PC-9 (cell line): ENCODE measurements at regions not wholly inside any gene's neighbourhood (a gene's known extent, or its start where the extent isn't known, plus 50 kb on each side); places are given as distances from the start of the nearest gene placed in this dataset.

Source experiments
- BruUV-seq: library from RNA; stranded (reverse); fragments of 400-500 nt; replicated peaks from 2 replicates; lab custom pipeline; 2021; lab: Mats Ljungman, UMichigan
- CTCF ChIA-PET: fragments of 300-600 bp; sonication (Branson Sonifier 250); formaldehyde crosslinking; loops from one replicate; lab custom pipeline; 2022; ENCODE audit warnings: antibody characterized with exemption; lab: Charles Lee
- POLR2A ChIA-PET: fragments of 300-600 bp; sonication (Branson Sonifier 250); formaldehyde crosslinking; loops from one replicate; lab custom pipeline; 2022; ENCODE audit warnings: antibody characterized with exemption; ENCODE audit not compliant: unreplicated experiment; lab: Charles Lee
- DNase-seq, 2 experiments: peaks; one replicate each; pipeline versions ENCODE4 v3.0.0 to v3.0.0-alpha.2; 2015 to 2022; ENCODE audit warnings: mixed read lengths in 1 of 2
- H2AFZ ChIP-seq: fragments of 200-600 bp; sonication (generic); 2 replicates; pipeline ENCODE4 v1.8.1; 2017; ENCODE audit warnings: antibody characterized with exemption
- H3F3A ChIP-seq: fragments of 200-600 bp; sonication (generic); 2 replicates; pipeline ENCODE4 v1.8.1; 2017; ENCODE audit warnings: antibody characterized with exemption, mild to moderate bottlenecking, low read depth; ENCODE audit not compliant: insufficient read depth
- H3K27ac ChIP-seq: fragments of 200-600 bp; sonication (generic); 2 replicates; pipeline ENCODE4 v1.6.1; 2016; ENCODE audit warnings: mixed run types
- H3K27me3 ChIP-seq: fragments of 200-600 bp; sonication (generic); 2 replicates; pipeline ENCODE4 v1.6.1; 2016; ENCODE audit warnings: low read depth, mixed run types; ENCODE audit not compliant: insufficient read depth
- H3K36me3 ChIP-seq: fragments of 200-600 bp; sonication (generic); 2 replicates; pipeline ENCODE4 v1.6.1; 2016; ENCODE audit warnings: low read depth, mixed run types
- H3K4me1 ChIP-seq: fragments of 200-600 bp; sonication (generic); replicated peaks from 2 replicates; pipeline ENCODE4 v1.6.1; 2016; ENCODE audit warnings: mixed run types; ENCODE audit not compliant: insufficient read depth
- H3K4me2 ChIP-seq: fragments of 200-600 bp; sonication (generic); 2 replicates; pipeline ENCODE4 v1.6.1; 2017; ENCODE audit warnings: mixed run types
- H3K4me3 ChIP-seq: fragments of 200-600 bp; sonication (generic); 2 replicates; pipeline ENCODE4 v1.6.1; 2016; ENCODE audit warnings: mixed run types
- H3K79me2 ChIP-seq: fragments of 200-600 bp; sonication (generic); 2 replicates; pipeline ENCODE4 v1.6.1; 2017; ENCODE audit warnings: low read depth, mixed run types
- H3K9me2 ChIP-seq: fragments of 200-600 bp; sonication (generic); 2 replicates; pipeline ENCODE4 v1.8.1; 2017; ENCODE audit warnings: mild to moderate bottlenecking; ENCODE audit not compliant: insufficient read depth
- H3K9me3 ChIP-seq: fragments of 200-600 bp; sonication (generic); 2 replicates; pipeline ENCODE4 v1.8.1; 2016; ENCODE audit warnings: low read depth; ENCODE audit not compliant: insufficient read depth
- H4K20me1 ChIP-seq: fragments of 200-600 bp; sonication (generic); 2 replicates; pipeline ENCODE4 v1.8.1; 2017; ENCODE audit not compliant: insufficient read depth
- EZH2 ChIP-seq: fragments of 200-600 bp; sonication (generic); IDR thresholded peaks from 2 replicates; pipeline ENCODE4 v1.8.0; 2017; ENCODE audit warnings: antibody characterized with exemption, low read depth
- intact Hi-C: fragments of 100-400 bp; cut with micrococcal nuclease; formaldehyde crosslinking; loops from one replicate; pipeline ENCODE4 v1.10.0; 2022; ENCODE audit not compliant: unreplicated experiment
- TF ChIP-seq, protein P1 (sequence below): fragments of 200-600 bp; sonication (generic); conservative IDR thresholded peaks from 2 replicates; pipeline ENCODE4 v1.6.1; 2017; ENCODE audit warnings: mixed run types, antibody characterized with exemption, mild to moderate bottlenecking, moderate library complexity

DNA sequence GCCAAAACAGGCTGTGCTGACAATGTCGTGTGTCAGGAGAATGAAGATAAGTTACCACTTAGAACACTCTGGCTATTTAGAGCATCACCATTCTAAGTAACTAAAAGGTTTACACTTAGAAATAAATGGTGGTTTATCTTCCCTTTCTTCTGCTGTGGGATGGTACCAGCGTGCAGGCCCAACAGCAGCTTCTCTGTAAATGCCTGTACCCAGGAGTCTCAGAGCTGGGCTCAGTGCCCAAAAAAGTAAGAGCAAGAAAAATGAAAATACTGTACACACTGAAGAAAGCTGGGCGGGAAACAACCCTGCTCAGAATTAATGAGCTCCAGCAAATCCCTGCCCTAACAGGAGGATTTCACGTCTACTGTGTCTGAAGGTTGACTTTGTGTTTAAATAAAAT is 206.5 kb downstream of the MFSD1 start:
- Histone ChIP-seq H3K4me2 (no peak overlapping the region), H3K9me3 (no peaks in the 10 kb centered on the region), H3F3A (no peaks in the 10 kb centered on the region), H3K27ac (no peak overlapping the region), H3K9me2 (no peaks in the 10 kb centered on the region), H3K27me3 (no peaks in the 10 kb centered on the region), H2AFZ (no peak overlapping the region), H3K4me1 (no peaks in the 10 kb centered on the region), H3K4me3 (no peak overlapping the region), H3K79me2 (no peaks in the 10 kb centered on the region), H3K36me3 (no peaks in the 10 kb centered on the region), H4K20me1 (no peaks in the 10 kb centered on the region)
- no peak for DNase-seq
- CTCF ChIA-PET, result no interaction called here
- POLR2A ChIA-PET, result no interaction called here
- intact Hi-C loops, result no loop called here
- no TSS peak for BruUV-seq
- TF ChIP-seq, protein P1, sequence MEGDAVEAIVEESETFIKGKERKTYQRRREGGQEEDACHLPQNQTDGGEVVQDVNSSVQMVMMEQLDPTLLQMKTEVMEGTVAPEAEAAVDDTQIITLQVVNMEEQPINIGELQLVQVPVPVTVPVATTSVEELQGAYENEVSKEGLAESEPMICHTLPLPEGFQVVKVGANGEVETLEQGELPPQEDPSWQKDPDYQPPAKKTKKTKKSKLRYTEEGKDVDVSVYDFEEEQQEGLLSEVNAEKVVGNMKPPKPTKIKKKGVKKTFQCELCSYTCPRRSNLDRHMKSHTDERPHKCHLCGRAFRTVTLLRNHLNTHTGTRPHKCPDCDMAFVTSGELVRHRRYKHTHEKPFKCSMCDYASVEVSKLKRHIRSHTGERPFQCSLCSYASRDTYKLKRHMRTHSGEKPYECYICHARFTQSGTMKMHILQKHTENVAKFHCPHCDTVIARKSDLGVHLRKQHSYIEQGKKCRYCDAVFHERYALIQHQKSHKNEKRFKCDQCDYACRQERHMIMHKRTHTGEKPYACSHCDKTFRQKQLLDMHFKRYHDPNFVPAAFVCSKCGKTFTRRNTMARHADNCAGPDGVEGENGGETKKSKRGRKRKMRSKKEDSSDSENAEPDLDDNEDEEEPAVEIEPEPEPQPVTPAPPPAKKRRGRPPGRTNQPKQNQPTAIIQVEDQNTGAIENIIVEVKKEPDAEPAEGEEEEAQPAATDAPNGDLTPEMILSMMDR, result no peak
- no peak for TF ChIP-seq EZH2

DNA sequence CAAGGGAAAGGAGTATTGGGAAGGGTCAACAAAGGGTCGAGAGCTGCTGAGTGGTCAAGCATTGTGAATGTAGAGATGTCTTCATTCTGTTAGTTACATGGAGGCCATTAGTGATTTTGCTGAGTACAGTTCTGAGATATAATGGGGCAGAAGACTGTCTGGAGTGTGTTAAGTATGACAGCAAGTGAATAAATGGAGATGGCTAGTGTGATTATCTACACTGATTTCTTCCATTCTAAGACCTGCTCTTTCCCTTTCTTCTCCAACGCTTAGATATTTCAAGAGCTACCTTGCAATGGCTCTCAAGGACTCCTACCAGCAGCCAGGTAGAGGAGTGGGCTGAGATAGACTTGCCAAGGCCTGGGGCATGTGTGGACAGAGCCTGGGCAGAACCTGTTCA is 216.5 kb downstream of the MFSD1 start:
- H2AFZ ChIP-seq, result no peak overlapping the region
- BruUV-seq, result no TSS peak

DNA sequence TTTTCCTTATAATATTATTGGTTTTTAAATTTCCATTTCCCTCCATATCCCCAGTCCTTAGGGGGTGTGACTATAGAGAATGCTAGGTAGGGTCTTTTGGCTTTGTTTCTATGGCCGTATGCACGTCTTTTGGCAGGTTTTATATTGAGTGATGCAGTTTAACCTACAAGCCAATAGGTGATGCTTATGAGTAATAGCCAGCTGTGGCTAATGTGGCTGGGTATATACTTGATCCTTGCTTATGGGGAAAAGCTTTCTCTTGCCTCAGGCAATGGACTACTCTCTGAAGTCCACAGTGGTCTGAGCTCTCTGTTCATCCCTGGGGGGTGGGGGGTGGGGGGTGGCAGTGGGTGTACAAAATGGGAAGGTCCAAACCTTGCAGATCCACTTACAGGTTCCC is 223.9 kb downstream of the MFSD1 start:
- H3K27me3 ChIP-seq, result no peaks in the 10 kb centered on the region
- 0 out of 2 replicates have a peak, but pooled peaks cover 5% of the 10 kb centered on the region for H3K9me3 ChIP-seq
- no peak overlapping the region for H3K27ac ChIP-seq
- no peak for DNase-seq
- CTCF ChIA-PET, result no interaction called here
- no peaks in the 10 kb centered on the region for H3F3A ChIP-seq
- no peak overlapping the region for H3K4me3 ChIP-seq
- H3K4me2 ChIP-seq, result no peak overlapping the region
- no peaks in the 10 kb centered on the region for H4K20me1 ChIP-seq
- no peaks in the 10 kb centered on the region for H3K9me2 ChIP-seq
- H3K79me2 ChIP-seq, result no peaks in the 10 kb centered on the region
- BruUV-seq, result no TSS peak
- no peak overlapping the region for H2AFZ ChIP-seq
- intact Hi-C loops, result no loop called here
- H3K4me1 ChIP-seq, result no peaks in the 10 kb centered on the region
- TF ChIP-seq, protein P1, result no peak
- no peak for TF ChIP-seq EZH2
- POLR2A ChIA-PET, result no interaction called here
- no peaks in the 10 kb centered on the region for H3K36me3 ChIP-seq

More for the DNA sequence above, 216.5 kb downstream of the MFSD1 start:
- POLR2A ChIA-PET, result no interaction called here
- DNase-seq, result no peak
- CTCF ChIA-PET, result no interaction called here
- Histone ChIP-seq H3F3A (no peaks in the 10 kb centered on the region), H3K9me2 (no peaks in the 10 kb centered on the region), H3K79me2 (no peaks in the 10 kb centered on the region), H3K9me3 (0 out of 2 replicates have a peak, but pooled peaks cover 10% of the 10 kb centered on the region), H4K20me1 (no peaks in the 10 kb centered on the region), H3K27ac (no peak overlapping the region), H3K4me1 (no peaks in the 10 kb centered on the region), H3K4me3 (no peak overlapping the region), H3K27me3 (no peaks in the 10 kb centered on the region), H3K4me2 (no peak overlapping the region), H3K36me3 (no peaks in the 10 kb centered on the region)
- no peak for TF ChIP-seq EZH2
- TF ChIP-seq, protein P1, result no peak
- intact Hi-C loops, result no loop called here
